GM21529 (cell line): ENCODE measurements at regions not wholly inside any gene's neighbourhood (a gene's known extent, or its start where the extent isn't known, plus 50 kb on each side); places are given as distances from the start of the nearest gene placed in this dataset.
"Not testable (repeated sequence)": the region's sequence is repeated elsewhere in the genome, so short reads cannot be mapped to it uniquely, and the experiment has no call there.

Source experiments
- ATAC-seq: cut with Tn5 transposase; IDR thresholded peaks from one replicate; pipeline ENCODE4 v1.9.1; 2021; ENCODE audit not compliant: unreplicated experiment

GRCh38 chr7:65797086-65797485, 75.8 kb upstream of the VKORC1L1 start:
- ATAC-seq = not testable (repeated sequence)

- not testable (repeated sequence) for ATAC-seq
Measured at GRCh38 chr7:65797566-65797965, 75.3 kb upstream of the VKORC1L1 start.

DNA sequence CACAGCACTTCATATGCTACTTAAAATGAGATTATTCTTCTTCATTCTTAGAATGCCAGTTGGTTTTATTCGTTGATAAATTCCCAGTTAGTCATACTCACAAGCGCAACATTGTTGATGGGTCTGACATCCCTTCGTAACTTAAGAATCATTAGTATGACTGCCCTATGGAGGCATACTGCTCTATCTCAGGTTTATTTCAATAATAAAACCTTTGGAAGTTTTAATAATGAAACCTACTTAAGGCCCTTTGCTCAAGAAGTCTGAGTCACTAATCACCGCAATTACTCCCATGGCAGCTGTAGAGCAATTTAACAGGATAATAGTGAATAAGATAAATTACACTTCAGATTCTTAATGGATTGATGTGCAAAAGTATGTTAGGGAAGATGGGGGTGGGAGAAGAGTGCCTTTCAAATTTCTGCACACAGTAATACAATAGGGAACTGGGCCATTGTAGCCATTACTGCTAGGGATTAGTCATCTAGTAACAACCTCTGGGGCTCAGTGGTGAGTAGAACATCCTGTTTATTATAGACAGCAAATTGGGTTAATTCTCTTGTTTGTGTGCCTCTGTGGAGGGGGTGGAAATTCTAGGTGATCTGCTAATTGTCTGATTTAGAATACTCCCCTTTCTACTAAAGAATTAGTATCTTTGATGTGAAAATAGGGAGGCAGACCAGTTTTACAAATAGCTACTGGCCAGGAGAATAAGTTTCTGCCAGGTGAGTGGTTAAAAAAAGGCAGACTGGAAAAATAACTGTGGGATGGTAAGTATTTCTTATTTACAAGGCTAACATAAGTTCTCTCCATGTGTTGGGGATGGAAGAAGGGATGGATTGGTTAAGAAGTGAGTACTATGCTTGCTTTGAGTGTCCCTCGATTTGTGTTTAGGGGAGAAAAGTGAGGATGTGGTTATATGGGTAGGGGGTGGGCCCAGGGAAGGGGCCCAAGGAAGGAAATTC, 74.5 kb upstream of the VKORC1L1 start:
- ATAC-seq = peak; percentile 99

- not testable (repeated sequence) for ATAC-seq
Measured at GRCh38 chr7:65800191-65800590, 72.7 kb upstream of the VKORC1L1 start.

GRCh38 chr7:65800890-65801341, 72.0 kb upstream of the VKORC1L1 start:
- ATAC-seq = no peak

- no peak for ATAC-seq
Measured at GRCh38 chr7:65804887-65805286, 68.0 kb upstream of the VKORC1L1 start.

DNA sequence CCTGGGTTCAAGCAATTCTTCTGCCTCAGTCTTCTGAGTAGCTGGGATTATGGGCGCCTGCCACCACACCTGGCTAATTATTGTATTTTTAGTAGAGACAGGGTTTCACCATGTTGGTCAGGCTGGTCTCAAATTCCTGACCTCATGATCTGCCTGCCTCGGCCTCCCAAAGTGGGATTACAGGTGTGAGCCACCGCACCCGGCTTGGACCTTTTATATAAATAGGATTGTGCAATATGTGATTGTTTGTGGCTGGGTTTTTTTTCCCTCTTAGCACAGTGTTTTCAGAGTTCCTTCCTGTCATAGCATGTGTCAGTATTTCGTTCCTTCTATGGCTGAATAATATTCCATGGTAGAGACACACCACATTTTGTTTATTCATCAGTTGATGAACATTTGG, 65.8 kb upstream of the VKORC1L1 start:
- not testable (repeated sequence) for ATAC-seq

GRCh38 chr7:65809259-65809981, 63.5 kb upstream of the VKORC1L1 start:
- ATAC-seq = peak; percentile 95

- ATAC-seq = peak; percentile 46
Measured at GRCh38 chr7:65809982-65810288, 62.9 kb upstream of the VKORC1L1 start.

- no peak for ATAC-seq
Measured at GRCh38 chr7:65812281-65812680, 60.6 kb upstream of the VKORC1L1 start.

DNA sequence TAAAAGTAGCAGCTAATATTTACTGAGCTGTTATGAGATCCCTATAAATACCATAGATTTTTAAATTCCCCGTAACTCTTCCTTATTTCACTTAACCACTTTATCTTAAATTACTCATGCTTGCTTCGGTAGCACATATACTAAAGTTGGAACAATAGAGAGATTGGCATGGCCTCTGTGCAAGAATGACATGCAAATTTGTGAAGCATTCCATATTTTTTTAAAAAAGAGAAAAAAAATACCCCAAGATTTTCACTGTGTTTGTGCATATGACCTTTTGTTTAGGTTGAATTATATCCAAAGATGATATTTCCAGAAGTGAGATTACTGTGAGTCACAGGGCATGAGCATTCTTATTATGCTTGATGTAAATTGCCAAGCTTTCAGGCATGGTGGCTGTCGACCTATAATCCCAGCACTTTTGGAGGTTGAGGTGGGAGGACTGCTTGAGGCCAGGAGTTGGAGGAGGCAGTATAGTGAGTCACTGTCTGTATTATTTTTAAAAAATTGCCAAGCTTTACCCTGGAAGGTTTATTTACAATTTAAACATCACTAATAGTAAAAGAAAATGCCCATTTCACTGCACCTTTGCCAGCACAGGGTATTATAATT, 58.2 kb upstream of the VKORC1L1 start:
- not testable (repeated sequence) for ATAC-seq

- no peak for ATAC-seq
Measured at GRCh38 chr7:65820287-65820950, 52.5 kb upstream of the VKORC1L1 start.
